ENCODE measurements at regions not wholly inside any gene's neighbourhood (a gene's known extent, or its start where the extent isn't known, plus 50 kb on each side); places are given as distances from the start of the nearest gene placed in this dataset.
A peak's percentile ranks its signal among the peaks of the same experiment; 100 is the strongest.

DNA sequence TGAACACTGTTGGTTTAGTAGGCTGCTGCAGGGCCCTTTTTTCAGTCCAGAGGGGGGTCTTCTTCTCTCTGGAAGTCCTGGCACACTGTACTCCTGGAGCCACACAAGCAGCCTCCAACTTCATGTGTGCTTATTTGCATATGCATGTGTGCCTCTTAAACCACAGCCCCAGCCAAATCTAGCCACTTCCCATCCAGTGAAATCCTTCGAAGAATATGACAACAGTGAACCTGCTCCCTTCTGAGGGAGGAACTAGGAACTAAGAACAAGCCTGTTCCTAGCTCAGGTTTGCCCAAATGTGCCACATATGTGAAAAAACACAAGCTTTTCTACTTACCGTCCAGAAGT, 348.5 kb downstream of the FOXO1 start:
- H3K4me3 Mint-ChIP-seq = no peak overlapping the region
- no peaks in the 10 kb centered on the region for H3K9me3 Mint-ChIP-seq
- CTCF ChIA-PET = no interaction called here
- peak; percentile 40 for ATAC-seq (ENCODE audit: low read depth)
- intact Hi-C loops (cut with micrococcal nuclease) = loop anchor here (5.0 kb wide), 1 partner anchor 349 kb away; the partner anchor contains the start of gene FOXO1
- H3K4me1 Mint-ChIP-seq = peaks cover 36% of the 10 kb centered on the region
- no peaks in the 10 kb centered on the region for H3K27me3 Mint-ChIP-seq
- TF ChIP-seq, protein P1, sequence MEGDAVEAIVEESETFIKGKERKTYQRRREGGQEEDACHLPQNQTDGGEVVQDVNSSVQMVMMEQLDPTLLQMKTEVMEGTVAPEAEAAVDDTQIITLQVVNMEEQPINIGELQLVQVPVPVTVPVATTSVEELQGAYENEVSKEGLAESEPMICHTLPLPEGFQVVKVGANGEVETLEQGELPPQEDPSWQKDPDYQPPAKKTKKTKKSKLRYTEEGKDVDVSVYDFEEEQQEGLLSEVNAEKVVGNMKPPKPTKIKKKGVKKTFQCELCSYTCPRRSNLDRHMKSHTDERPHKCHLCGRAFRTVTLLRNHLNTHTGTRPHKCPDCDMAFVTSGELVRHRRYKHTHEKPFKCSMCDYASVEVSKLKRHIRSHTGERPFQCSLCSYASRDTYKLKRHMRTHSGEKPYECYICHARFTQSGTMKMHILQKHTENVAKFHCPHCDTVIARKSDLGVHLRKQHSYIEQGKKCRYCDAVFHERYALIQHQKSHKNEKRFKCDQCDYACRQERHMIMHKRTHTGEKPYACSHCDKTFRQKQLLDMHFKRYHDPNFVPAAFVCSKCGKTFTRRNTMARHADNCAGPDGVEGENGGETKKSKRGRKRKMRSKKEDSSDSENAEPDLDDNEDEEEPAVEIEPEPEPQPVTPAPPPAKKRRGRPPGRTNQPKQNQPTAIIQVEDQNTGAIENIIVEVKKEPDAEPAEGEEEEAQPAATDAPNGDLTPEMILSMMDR (IDR thresholded peaks at IDR 0.05) = no peak
- POLR2A ChIA-PET = no interaction called here
- H3K27ac Mint-ChIP-seq = no peak overlapping the region
- H3K36me3 Mint-ChIP-seq (ENCODE audit: low read depth) = no peaks in the 10 kb centered on the region
- no peak for DNase-seq

DNA sequence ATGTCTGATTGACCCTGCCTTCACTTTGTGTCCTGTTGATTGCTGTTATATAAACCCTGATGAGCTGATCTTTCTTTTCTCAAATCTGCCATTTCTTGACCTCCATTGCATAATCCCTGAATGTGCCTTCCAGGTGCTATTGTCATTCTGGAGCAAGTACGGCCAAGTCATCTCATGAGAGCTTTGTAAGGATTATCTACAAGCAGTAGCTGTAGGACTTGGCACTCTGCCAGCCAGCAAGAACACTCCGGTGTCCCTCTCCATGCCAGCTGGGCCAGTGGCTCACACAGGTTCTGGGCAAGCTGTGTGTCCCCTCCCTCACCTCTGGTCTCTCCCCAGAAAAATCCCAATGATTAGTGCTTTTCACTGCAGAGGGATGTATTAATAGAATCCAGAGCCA, 348.1 kb downstream of the FOXO1 start:
- H3K4me3 Mint-ChIP-seq = no peak overlapping the region
- H3K4me1 Mint-ChIP-seq = peaks cover 36% of the 10 kb centered on the region
- H3K36me3 Mint-ChIP-seq (ENCODE audit: low read depth) = no peaks in the 10 kb centered on the region
- CTCF ChIA-PET = no interaction called here
- POLR2A ChIA-PET = no interaction called here
- DNase-seq (no peak), ATAC-seq (ENCODE audit: low read depth) (no peak)
- H3K9me3 Mint-ChIP-seq = no peaks in the 10 kb centered on the region
- H3K27ac Mint-ChIP-seq = no peak overlapping the region
- intact Hi-C loops (cut with micrococcal nuclease) = loop anchor here (5.0 kb wide), 1 partner anchor 349 kb away; the partner anchor contains the start of gene FOXO1
- H3K27me3 Mint-ChIP-seq = no peaks in the 10 kb centered on the region
- TF ChIP-seq, protein P1 (IDR thresholded peaks at IDR 0.05) = no peak

DNA sequence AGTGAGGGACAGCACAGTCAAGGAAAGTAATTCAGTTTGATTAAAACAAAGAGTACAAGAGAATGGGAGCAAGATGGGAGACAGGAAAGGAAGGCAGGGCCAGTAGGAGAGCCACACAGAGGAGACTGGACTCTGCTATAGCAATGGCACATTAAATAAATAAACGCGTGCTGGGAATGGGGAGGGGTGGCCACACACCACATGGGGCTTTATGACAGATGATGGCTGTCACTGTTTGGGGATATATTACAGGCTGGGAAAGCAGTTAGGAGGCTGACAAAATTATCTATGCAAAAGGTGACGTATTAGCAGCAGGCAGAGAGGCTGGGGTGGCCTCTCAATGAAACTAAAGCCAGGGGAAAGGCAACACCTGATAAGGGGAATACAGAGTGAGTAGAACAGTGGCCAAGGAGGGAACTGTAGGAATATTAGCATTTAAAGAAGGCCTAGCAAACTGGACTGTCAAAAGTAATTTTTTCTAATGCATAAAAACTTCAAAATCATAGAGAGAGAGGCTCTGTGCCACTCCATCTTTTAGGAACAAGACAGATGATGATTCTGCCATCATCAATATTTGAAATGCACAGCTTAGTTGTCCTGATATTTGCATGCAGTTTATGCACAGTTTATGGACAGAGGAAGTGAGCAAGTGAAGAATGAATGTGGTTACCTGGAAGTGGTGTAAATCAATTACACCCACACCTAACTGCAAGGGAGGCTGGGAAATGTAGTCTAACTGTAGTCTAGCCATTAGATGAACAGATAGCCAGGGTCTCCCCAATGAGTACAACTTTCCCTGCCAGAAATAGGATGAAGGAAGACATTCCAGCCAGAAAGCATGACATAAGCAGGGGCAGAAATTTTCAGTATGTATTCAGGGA, 346.5 kb downstream of the FOXO1 start:
- intact Hi-C loops (cut with micrococcal nuclease) = loop anchor here (5.0 kb wide), 1 partner anchor 347 kb away; the partner anchor contains the start of gene FOXO1
- POLR2A ChIA-PET = no interaction called here
- peaks cover 5% of the 10 kb centered on the region for H3K9me3 Mint-ChIP-seq
- DNase-seq (no peak), ATAC-seq (ENCODE audit: low read depth) (no peak)
- no peaks in the 10 kb centered on the region for H3K27me3 Mint-ChIP-seq
- peak overlapping the region; percentile 21 for H3K27ac Mint-ChIP-seq
- H3K4me1 Mint-ChIP-seq = peaks cover 31% of the 10 kb centered on the region
- no peak overlapping the region for H3K4me3 Mint-ChIP-seq
- CTCF ChIA-PET = no interaction called here
- H3K36me3 Mint-ChIP-seq (ENCODE audit: low read depth) = peaks cover 2% of the 10 kb centered on the region
- TF ChIP-seq, protein P1 (IDR thresholded peaks at IDR 0.05) = no peak

DNA sequence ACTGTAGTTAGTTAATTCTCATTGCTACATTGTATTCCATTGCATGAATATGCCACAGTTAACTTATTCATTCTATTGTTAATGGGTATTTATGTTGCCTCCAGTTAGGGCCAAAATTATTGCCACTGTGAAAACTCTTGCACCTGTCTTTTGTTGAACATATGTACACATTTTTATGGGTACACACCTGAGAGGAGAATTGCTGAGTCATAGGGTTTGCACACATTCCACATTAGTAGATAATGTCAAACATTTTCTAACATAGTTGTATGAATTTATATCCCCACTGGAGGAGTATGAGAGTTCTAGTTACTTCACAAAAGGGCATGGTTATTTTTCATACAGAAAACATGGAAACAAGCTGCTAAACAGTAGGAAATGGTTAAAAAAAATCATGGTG, 338.4 kb downstream of the FOXO1 start:
- Mint-ChIP-seq H3K27ac (no peak overlapping the region), H3K4me1 (peaks cover 20% of the 10 kb centered on the region), H3K9me3 (peaks cover 5% of the 10 kb centered on the region), H3K27me3 (no peaks in the 10 kb centered on the region), H3K4me3 (no peak overlapping the region), H3K36me3 (ENCODE audit: low read depth) (peaks cover 2% of the 10 kb centered on the region)
- TF ChIP-seq, protein P1 (IDR thresholded peaks at IDR 0.05) = no peak
- intact Hi-C loops (cut with micrococcal nuclease) = no loop called here
- CTCF ChIA-PET = no interaction called here
- ATAC-seq (ENCODE audit: low read depth) (no peak), DNase-seq (no peak)
- POLR2A ChIA-PET = no interaction called here

DNA sequence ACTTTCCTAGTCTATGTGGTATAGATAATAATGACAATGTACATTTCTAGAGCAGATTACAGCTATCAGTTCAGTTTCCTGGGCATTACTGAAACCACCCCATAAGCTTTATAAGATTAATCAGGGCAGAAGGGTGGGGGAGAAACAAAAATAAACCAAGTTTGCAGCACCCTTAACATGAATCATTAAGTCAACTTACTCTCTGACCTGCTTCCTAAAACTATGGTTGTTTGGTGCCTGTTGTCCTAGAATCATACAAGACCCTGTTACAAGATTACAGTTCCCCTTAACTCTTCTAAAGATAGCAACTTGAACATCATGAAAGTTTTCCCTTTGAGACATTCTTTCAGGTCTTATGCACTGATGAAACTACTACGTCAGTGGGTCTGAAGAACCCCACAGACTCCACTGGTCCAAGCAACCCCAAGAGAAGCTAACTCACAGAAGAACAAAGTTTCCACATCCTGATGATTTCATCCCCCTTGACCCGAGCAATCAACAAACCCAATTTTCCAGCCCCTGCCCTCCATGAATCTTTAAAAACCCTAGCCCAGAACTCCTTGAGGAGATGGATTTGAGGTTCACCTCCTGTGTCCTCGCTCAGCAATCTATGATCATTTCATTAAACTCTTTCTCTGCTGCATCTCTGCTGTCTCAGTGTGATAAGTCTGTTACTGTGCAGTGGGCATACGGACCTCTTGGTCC, 336.5 kb downstream of the FOXO1 start:
- TF ChIP-seq, protein P1 (IDR thresholded peaks at IDR 0.05) = no peak
- Mint-ChIP-seq H3K36me3 (ENCODE audit: low read depth) (no peaks in the 10 kb centered on the region), H3K4me3 (no peak overlapping the region), H3K27ac (no peak overlapping the region), H3K4me1 (peaks cover 24% of the 10 kb centered on the region), H3K9me3 (no peaks in the 10 kb centered on the region), H3K27me3 (no peaks in the 10 kb centered on the region)
- POLR2A ChIA-PET = no interaction called here
- intact Hi-C loops (cut with micrococcal nuclease) = no loop called here
- DNase-seq = no peak
- CTCF ChIA-PET = interaction anchor here (1.0 to 1.5 kb wide), 2 partner anchors 353 to 387 kb away, joined by 3 to 5 read pairs; no protein-coding TSS in a partner anchor
- ATAC-seq (ENCODE audit: low read depth) = peak; percentile 45
